Esophagus squamous epithelium (tissue), 4 donors: ENCODE measurements at regions not wholly inside any gene's neighbourhood (a gene's known extent, or its start where the extent isn't known, plus 50 kb on each side); places are given as distances from the start of the nearest gene placed in this dataset.

Source experiments
- POLR2A ChIP-seq, 4 donors: fragments of 450-650 bp; IDR thresholded peaks; one replicate each; pipeline ENCODE4 v1.6.1; 2017; ENCODE audit warnings: antibody characterized with exemption in 4 of 4, mild to moderate bottlenecking in 4 of 4, moderate library complexity in 3 of 4
- TF ChIP-seq, protein P1 (sequence below), 6 experiments: fragments of 450-650 bp in 4 of 6; fragments of 200-600 bp in 2 of 6; sonication (generic) in 2 of 6; IDR thresholded peaks; one replicate each; pipeline ENCODE4 v1.5.1; 2016 to 2019; ENCODE audit warnings: antibody characterized with exemption in 6 of 6, mild to moderate bottlenecking in 4 of 6, moderate library complexity in 4 of 6

DNA sequence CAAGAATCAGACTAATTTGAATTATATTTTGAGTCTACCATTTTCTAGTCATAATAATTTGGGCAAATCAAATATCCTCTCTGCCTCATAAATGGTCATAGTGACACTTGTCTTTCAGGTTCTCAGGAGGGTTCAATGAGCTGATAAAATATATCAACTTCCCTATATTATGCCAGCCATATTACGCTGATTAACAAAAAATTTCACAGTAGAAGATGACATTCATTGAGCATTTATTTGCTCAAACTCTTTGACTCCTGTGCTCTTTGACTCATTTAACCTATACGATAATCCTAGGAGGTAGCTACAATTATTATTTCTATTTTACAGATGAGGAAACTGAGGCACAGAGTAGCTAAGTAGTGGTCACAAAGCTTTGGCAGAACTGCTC is 60.0 kb upstream of the CCDC91 start:
- TF ChIP-seq, protein P1, sequence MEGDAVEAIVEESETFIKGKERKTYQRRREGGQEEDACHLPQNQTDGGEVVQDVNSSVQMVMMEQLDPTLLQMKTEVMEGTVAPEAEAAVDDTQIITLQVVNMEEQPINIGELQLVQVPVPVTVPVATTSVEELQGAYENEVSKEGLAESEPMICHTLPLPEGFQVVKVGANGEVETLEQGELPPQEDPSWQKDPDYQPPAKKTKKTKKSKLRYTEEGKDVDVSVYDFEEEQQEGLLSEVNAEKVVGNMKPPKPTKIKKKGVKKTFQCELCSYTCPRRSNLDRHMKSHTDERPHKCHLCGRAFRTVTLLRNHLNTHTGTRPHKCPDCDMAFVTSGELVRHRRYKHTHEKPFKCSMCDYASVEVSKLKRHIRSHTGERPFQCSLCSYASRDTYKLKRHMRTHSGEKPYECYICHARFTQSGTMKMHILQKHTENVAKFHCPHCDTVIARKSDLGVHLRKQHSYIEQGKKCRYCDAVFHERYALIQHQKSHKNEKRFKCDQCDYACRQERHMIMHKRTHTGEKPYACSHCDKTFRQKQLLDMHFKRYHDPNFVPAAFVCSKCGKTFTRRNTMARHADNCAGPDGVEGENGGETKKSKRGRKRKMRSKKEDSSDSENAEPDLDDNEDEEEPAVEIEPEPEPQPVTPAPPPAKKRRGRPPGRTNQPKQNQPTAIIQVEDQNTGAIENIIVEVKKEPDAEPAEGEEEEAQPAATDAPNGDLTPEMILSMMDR (IDR thresholded peaks at IDR 0.05): no peak
- no peak for TF ChIP-seq POLR2A (IDR thresholded peaks at IDR 0.05)
